Testis (tissue), 2 donors: ENCODE measurements at regions not wholly inside any gene's neighbourhood (a gene's known extent, or its start where the extent isn't known, plus 50 kb on each side); places are given as distances from the start of the nearest gene placed in this dataset.
A peak's percentile ranks its signal among the peaks of the same experiment; 100 is the strongest.

ENCODE experiments used
- DNase-seq: peaks from one replicate; pipeline ENCODE4 v3.0.0-alpha.2; 2019
- H3K27ac ChIP-seq, 2 donors: fragments of 200-600 bp; sonication (generic); one replicate each; pipeline ENCODE4 v1.5.1; 2019
- H3K27me3 ChIP-seq: fragments of 200-600 bp; sonication (generic); one replicate; pipeline ENCODE4 v1.5.1; 2019
- H3K36me3 ChIP-seq: fragments of 200-600 bp; sonication (generic); one replicate; pipeline ENCODE4 v1.5.1; 2017; ENCODE audit warnings: low read depth; ENCODE audit errors: missing control alignments
- H3K4me1 ChIP-seq: fragments of 200-600 bp; sonication (generic); one replicate; pipeline ENCODE4 v1.5.1; 2019
- H3K4me3 ChIP-seq, 2 donors: fragments of 200-600 bp; sonication (generic); one replicate each; pipeline ENCODE4 v1.5.1; 2017 to 2019
- H3K9me3 ChIP-seq: fragments of 200-600 bp; sonication (generic); one replicate; pipeline ENCODE4 v1.5.1; 2017
- POLR2A ChIP-seq: fragments of 450-650 bp; IDR thresholded peaks from one replicate; pipeline ENCODE4 v1.6.1; 2017; ENCODE audit warnings: antibody characterized with exemption, mild to moderate bottlenecking, moderate library complexity
- WGBS, 2 donors: methylation state at CpG; one replicate each; pipeline ENCODE4 v1.1.5; 2018; 5-methylcytosine and 5-hydroxymethylcytosine counted together
- intact Hi-C: fragments of 100-400 bp; cut with DNase I; formaldehyde crosslinking; loops from one replicate; pipeline ENCODE4 v1.15.1; 2023; ENCODE audit warnings: low total_unique reads
- TF ChIP-seq, protein P1 (sequence below), 3 experiments: fragments of 450-650 bp in 2 of 3; fragments of 200-600 bp in 1 of 3; sonication (generic) in 1 of 3; IDR thresholded peaks; one replicate each; pipeline ENCODE4 v1.5.1; 2016 to 2019; ENCODE audit warnings: antibody characterized with exemption in 3 of 3, mild to moderate bottlenecking in 2 of 3, moderate library complexity in 1 of 3

DNA sequence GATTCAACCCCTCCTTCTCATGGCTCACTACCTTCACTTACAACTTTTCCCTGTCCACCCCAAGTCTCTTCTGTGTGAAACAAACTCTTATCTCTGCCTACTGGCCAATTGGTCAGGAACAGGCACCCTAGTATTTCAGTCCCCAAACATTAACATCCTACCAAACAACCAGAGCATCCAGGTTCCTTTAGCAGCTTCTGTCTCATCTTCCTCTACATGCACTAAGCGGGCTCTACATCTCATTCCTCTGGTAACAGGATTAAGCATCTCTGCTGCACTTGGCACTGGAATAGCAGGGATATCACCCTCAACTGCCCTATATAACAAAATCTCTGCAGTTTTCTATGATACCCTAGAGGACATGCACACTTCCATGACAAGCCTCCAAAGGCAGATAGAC lies 116.2 kb downstream of the JRKL start:
- Histone ChIP-seq H3K27me3 (no peaks in the 10 kb centered on the region), H3K4me3 (peak overlapping the region in 1 of 2 donors; percentile 21), H3K36me3 (no peaks in the 10 kb centered on the region), H3K4me1 (peaks cover 9% of the 10 kb centered on the region), H3K9me3 (no peaks in the 10 kb centered on the region), H3K27ac (peak overlapping the region; percentile 28 to 52)
- 82 to 92% methylated on average over 1 of the region's 1 CpG for WGBS, 2 donors
- TF ChIP-seq, protein P1, sequence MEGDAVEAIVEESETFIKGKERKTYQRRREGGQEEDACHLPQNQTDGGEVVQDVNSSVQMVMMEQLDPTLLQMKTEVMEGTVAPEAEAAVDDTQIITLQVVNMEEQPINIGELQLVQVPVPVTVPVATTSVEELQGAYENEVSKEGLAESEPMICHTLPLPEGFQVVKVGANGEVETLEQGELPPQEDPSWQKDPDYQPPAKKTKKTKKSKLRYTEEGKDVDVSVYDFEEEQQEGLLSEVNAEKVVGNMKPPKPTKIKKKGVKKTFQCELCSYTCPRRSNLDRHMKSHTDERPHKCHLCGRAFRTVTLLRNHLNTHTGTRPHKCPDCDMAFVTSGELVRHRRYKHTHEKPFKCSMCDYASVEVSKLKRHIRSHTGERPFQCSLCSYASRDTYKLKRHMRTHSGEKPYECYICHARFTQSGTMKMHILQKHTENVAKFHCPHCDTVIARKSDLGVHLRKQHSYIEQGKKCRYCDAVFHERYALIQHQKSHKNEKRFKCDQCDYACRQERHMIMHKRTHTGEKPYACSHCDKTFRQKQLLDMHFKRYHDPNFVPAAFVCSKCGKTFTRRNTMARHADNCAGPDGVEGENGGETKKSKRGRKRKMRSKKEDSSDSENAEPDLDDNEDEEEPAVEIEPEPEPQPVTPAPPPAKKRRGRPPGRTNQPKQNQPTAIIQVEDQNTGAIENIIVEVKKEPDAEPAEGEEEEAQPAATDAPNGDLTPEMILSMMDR (IDR thresholded peaks at IDR 0.05): no peak
- no peak for TF ChIP-seq POLR2A
- no peak for DNase-seq
- intact Hi-C loops: no loop called here

DNA sequence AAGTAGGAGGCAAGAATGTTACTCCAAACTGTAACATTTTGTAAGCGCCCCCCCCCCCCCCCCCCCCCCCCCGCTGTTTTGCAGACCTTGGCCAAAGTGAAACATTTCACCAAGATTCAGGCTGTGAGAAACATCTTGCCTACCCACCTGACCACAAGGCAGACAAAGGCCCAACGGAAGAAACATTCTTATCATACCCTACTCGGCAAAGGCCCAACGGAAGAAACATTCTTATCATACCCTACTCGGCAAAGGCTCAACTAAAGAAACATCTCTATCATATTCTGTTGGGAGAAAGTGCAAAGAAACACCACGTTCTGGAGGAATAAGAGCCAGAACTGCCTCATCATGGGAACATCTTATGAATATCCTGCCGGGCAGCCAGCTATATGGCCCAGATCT lies 117.1 kb downstream of the JRKL start:
- TF ChIP-seq, protein P1 (IDR thresholded peaks at IDR 0.05): no peak
- TF ChIP-seq POLR2A: no peak
- H3K27ac ChIP-seq: peak overlapping the region; percentile 17 to 65
- no peaks in the 10 kb centered on the region for H3K36me3 ChIP-seq
- H3K9me3 ChIP-seq: no peaks in the 10 kb centered on the region
- intact Hi-C loops: no loop called here
- WGBS, 2 donors: 17 to 35% methylated on average over 5 to 8 of the region's 8 CpGs
- no peaks in the 10 kb centered on the region for H3K27me3 ChIP-seq
- peak; percentile 81 for DNase-seq
- peaks cover 9% of the 10 kb centered on the region for H3K4me1 ChIP-seq
- H3K4me3 ChIP-seq: peak overlapping the region in 1 of 2 donors; percentile 24

- no peak for DNase-seq
- Histone ChIP-seq H3K27me3 (no peaks in the 10 kb centered on the region), H3K27ac (no peak overlapping the region), H3K9me3 (no peaks in the 10 kb centered on the region), H3K36me3 (no peaks in the 10 kb centered on the region), H3K4me1 (peaks cover 9% of the 10 kb centered on the region), H3K4me3 (no peak overlapping the region)
- WGBS, 2 donors: 78 to 86% methylated on average over 2 of the region's 2 CpGs
- intact Hi-C loops: no loop called here
- TF ChIP-seq, protein P1 (IDR thresholded peaks at IDR 0.05): no peak
- no peak for TF ChIP-seq POLR2A
Measured at GRCh38 chr11:96508861-96509260, 119.0 kb downstream of the JRKL start.

- no peaks in the 10 kb centered on the region for H3K9me3 ChIP-seq
- no peaks in the 10 kb centered on the region for H3K27me3 ChIP-seq
- intact Hi-C loops: no loop called here
- no peaks in the 10 kb centered on the region for H3K36me3 ChIP-seq
- no peak for DNase-seq
- TF ChIP-seq, protein P1 (IDR thresholded peaks at IDR 0.05): no peak
- TF ChIP-seq POLR2A: no peak
- no peak overlapping the region for H3K27ac ChIP-seq
- no peak overlapping the region for H3K4me3 ChIP-seq
- H3K4me1 ChIP-seq: no peaks in the 10 kb centered on the region
Measured at GRCh38 chr11:96520939-96521338, 131.1 kb downstream of the JRKL start.

DNA sequence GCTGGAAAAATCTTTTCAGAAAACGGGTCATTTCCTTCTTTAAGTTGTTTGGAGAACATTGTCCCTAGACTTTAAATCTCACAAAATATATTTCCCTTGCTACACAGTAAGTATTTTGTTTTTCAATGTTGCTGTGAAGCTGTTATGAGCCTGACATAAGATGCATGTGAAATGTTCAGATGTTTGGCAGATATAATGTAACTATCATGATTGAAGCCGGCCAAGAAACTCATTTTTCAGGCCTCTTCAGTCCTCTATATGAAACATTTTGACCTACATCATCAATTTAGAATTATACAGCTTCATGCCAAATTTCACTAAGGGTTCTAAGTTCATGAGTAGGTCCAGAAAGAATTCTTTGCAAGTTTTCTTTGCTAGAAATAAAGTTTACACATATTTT lies 133.8 kb downstream of the JRKL start:
- no peak overlapping the region for H3K4me3 ChIP-seq
- no peaks in the 10 kb centered on the region for H3K36me3 ChIP-seq
- TF ChIP-seq, protein P1 (IDR thresholded peaks at IDR 0.05): no peak
- no peak for TF ChIP-seq POLR2A
- 64 to 68% methylated on average over 2 of the region's 2 CpGs for WGBS, 2 donors
- DNase-seq: no peak
- H3K27me3 ChIP-seq: no peaks in the 10 kb centered on the region
- H3K4me1 ChIP-seq: no peaks in the 10 kb centered on the region
- no peaks in the 10 kb centered on the region for H3K9me3 ChIP-seq
- intact Hi-C loops: no loop called here
- H3K27ac ChIP-seq: no peak overlapping the region
